Nephron progenitor cell (in vitro differentiated cells): ENCODE measurements at regions not wholly inside any gene's neighbourhood (a gene's known extent, or its start where the extent isn't known, plus 50 kb on each side); places are given as distances from the start of the nearest gene placed in this dataset.
A peak's percentile ranks its signal among the peaks of the same experiment; 100 is the strongest.

Experiments
- DNase-seq: peaks from one replicate; pipeline ENCODE4 v3.0.0; 2021
- H3K27ac Mint-ChIP-seq: 2 replicates; pipeline ENCODE4 v1.8.0; 2021; ENCODE audit warnings: mild to moderate bottlenecking, moderate library complexity, mixed read lengths
- H3K27me3 Mint-ChIP-seq: 2 replicates; pipeline ENCODE4 v1.8.0; 2021; ENCODE audit warnings: mild to moderate bottlenecking, low read depth, mixed read lengths; ENCODE audit not compliant: poor library complexity
- H3K36me3 Mint-ChIP-seq: 2 replicates; pipeline ENCODE4 v1.8.0; 2021; ENCODE audit warnings: low read depth, mixed read lengths
- H3K4me1 Mint-ChIP-seq: 2 replicates; pipeline ENCODE4 v1.8.0; 2021; ENCODE audit warnings: mixed read lengths
- H3K4me3 Mint-ChIP-seq: 2 replicates; pipeline ENCODE4 v1.8.0; 2021; ENCODE audit warnings: mild to moderate bottlenecking, moderate library complexity, mixed read lengths
- H3K9me3 Mint-ChIP-seq: 2 replicates; pipeline ENCODE4 v1.8.0; 2021; ENCODE audit warnings: mild to moderate bottlenecking, moderate library complexity, mixed read lengths
- TF ChIP-seq, protein P1 (sequence below): fragments of 200-600 bp; sonication (generic); IDR thresholded peaks from 2 replicates; pipeline ENCODE4 v1.5.0; 2021; ENCODE audit warnings: antibody characterized with exemption

DNA sequence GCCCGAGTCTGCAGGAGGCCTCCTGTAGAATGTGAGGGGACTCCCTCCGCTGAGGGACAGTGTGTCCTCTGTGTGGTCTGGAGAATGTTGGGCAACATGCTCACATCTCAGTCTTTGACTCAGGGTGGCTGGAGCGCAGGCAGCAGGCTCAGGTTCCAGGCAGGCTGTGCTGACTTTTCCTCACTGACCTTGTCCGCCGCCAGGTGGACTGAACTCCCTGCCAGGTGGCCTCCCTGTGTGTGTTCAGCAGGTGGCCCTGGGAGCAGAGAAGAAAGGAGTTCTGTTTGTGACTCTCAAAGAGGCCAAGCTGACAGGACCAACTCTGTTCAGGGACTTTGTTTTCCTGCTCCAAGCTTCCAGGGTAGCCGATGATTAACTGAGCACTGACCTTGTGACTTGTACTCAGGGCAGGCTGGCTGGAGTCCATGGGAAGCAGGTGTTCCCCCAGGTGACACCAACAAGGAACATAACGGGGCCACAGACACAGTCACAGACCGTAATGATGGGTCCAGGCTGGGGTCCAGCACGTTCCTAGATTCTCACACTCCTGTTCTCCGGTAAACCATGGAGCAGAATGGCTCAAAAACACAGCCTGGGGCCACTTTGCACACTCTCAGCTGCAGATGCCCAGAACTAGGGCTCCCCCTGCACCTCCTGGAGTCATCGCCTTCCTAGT lies 439.8 kb downstream of the RNF144A start:
- no peak for DNase-seq
- TF ChIP-seq, protein P1, sequence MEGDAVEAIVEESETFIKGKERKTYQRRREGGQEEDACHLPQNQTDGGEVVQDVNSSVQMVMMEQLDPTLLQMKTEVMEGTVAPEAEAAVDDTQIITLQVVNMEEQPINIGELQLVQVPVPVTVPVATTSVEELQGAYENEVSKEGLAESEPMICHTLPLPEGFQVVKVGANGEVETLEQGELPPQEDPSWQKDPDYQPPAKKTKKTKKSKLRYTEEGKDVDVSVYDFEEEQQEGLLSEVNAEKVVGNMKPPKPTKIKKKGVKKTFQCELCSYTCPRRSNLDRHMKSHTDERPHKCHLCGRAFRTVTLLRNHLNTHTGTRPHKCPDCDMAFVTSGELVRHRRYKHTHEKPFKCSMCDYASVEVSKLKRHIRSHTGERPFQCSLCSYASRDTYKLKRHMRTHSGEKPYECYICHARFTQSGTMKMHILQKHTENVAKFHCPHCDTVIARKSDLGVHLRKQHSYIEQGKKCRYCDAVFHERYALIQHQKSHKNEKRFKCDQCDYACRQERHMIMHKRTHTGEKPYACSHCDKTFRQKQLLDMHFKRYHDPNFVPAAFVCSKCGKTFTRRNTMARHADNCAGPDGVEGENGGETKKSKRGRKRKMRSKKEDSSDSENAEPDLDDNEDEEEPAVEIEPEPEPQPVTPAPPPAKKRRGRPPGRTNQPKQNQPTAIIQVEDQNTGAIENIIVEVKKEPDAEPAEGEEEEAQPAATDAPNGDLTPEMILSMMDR: no peak
- Mint-ChIP-seq H3K27me3 (peaks cover 4% of the 10 kb centered on the region), H3K27ac (no peak overlapping the region), H3K4me3 (no peak overlapping the region), H3K4me1 (peaks cover 42% of the 10 kb centered on the region), H3K9me3 (no peaks in the 10 kb centered on the region), H3K36me3 (no peaks in the 10 kb centered on the region)

DNA sequence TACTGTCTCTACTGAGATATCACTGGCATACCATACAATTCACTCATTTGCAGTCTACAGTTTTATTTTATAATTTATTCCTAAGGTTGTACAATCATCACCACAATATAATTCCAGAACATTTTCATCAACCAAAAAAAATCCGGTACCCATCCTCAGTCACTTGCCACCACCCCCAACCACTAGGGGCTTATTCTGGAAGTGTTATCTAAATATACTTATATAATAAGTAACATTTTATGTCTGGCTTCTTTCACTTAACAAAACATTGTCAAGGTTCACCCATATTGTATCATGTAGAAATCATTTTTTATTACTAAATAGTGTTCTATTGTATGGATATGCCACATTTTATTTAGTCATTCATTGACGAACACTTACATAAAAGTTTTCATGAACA lies 440.8 kb downstream of the RNF144A start:
- Mint-ChIP-seq H3K4me1 (peaks cover 42% of the 10 kb centered on the region), H3K9me3 (no peaks in the 10 kb centered on the region), H3K36me3 (no peaks in the 10 kb centered on the region), H3K27me3 (peaks cover 4% of the 10 kb centered on the region), H3K27ac (no peak overlapping the region), H3K4me3 (no peak overlapping the region)
- DNase-seq: no peak
- TF ChIP-seq, protein P1: no peak

DNA sequence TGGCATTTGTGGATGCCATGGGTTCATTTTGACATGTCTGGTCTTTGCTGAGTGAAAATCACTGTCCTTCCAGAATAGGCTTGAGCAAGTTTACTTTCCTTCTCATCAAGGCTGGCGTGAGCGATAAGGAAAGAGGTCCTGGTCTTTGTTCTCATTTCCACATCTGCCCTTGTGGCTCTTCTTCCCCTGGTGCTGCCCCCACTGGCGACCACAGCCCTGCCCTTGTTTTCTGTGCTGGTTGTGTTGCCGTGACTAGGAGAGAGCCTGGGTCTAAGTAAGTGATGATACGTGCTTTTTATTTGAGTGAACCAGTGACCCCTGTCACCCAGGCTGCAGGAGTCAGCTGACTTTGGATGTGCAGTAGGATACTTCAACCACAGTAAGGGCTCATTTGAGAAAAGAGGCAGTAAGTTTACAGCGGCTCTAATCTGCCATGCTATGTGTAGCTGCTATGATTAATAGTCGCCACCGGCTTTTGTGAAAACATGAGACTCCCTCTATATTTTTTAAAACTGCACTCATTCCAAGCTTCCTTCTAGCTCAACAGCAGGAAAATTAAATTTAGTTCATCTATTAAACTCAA lies 441.7 kb downstream of the RNF144A start:
- peak; percentile 8 for DNase-seq
- Mint-ChIP-seq H3K27me3 (peaks cover 4% of the 10 kb centered on the region), H3K4me3 (no peak overlapping the region), H3K4me1 (peaks cover 42% of the 10 kb centered on the region), H3K9me3 (no peaks in the 10 kb centered on the region), H3K36me3 (no peaks in the 10 kb centered on the region), H3K27ac (peak overlapping the region; percentile 95)
- TF ChIP-seq, protein P1: no peak

DNA sequence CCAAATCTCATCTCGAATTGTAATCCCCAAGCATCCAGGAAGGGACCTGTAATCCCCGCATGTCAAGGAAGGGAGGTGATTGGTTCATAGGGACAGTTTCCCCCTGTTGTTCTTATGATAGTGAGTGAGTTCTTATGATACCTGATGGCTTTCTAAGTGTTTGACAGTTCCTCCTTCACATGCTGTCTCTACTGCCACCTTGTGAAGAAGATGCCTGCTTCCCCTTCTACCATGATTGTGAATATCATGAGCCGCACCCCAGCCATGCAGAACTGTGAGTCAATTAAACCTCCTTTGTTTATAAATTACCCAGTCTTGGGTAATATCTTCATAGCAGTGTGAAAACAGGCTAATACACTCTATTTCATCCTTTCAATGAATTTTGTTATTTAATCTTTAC lies 446.7 kb downstream of the RNF144A start:
- TF ChIP-seq, protein P1: no peak

DNA sequence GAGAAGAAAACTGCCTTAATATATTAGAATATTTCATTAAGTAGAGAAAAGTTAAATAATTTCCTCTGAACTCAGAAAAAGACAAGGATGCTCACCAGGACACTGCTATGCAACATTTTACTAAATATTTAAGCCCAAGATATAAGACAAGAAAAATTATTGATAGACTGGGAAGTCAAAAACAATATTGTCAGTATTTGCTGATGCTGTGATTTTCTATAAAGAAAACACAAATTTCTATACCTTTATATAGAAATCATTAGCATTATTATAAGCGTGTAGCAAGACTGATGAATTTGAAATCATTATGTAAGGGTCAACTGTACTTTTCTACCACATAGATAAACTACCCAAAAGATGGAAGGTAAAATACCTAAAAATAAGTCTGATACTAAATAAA lies 451.0 kb downstream of the RNF144A start:
- Mint-ChIP-seq H3K27me3 (no peaks in the 10 kb centered on the region), H3K4me1 (no peaks in the 10 kb centered on the region), H3K4me3 (no peak overlapping the region), H3K36me3 (peaks cover 7% of the 10 kb centered on the region), H3K27ac (no peak overlapping the region), H3K9me3 (peaks cover 31% of the 10 kb centered on the region)
- no peak for DNase-seq
- TF ChIP-seq, protein P1: no peak

More for the DNA sequence above, 446.7 kb downstream of the RNF144A start:
- H3K36me3 Mint-ChIP-seq: peaks cover 4% of the 10 kb centered on the region
- H3K4me3 Mint-ChIP-seq: no peak overlapping the region
- peaks cover 24% of the 10 kb centered on the region for H3K4me1 Mint-ChIP-seq
- H3K27me3 Mint-ChIP-seq: no peaks in the 10 kb centered on the region
- peaks cover 18% of the 10 kb centered on the region for H3K9me3 Mint-ChIP-seq
- DNase-seq: no peak
- no peak overlapping the region for H3K27ac Mint-ChIP-seq

DNA sequence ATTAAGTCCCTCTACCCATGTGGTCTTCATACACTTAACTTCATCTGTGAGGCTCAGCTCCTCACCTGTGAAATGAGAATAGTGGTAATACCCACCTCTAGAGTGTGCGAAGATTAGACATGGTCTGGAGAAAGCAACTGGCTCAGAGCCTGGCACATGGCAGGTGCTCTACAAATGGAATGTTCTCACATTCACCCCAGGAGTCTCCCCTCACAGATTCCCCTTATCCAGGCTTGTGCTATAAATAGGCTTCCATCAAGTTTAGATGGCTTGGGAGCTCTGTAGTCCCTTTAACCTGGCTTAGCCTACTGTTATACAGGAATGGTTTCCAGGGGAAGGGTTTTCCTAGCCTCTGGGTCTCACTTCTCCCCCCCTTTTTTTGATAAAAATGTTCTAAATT lies 455.9 kb downstream of the RNF144A start:
- Mint-ChIP-seq H3K4me1 (peaks cover 14% of the 10 kb centered on the region), H3K27ac (no peak overlapping the region), H3K4me3 (no peak overlapping the region), H3K9me3 (peaks cover 21% of the 10 kb centered on the region), H3K27me3 (no peaks in the 10 kb centered on the region), H3K36me3 (peaks cover 7% of the 10 kb centered on the region)
- no peak for DNase-seq
- TF ChIP-seq, protein P1: no peak
